OCI-LY3 (cell line): ENCODE measurements at regions not wholly inside any gene's neighbourhood (a gene's known extent, or its start where the extent isn't known, plus 50 kb on each side); places are given as distances from the start of the nearest gene placed in this dataset.

Experiments
- H2AFZ ChIP-seq: fragments of 200-600, 300-600 bp; shearing (Covaris generic); 2 replicates; pipeline ENCODE4 v1.6.0; 2014; ENCODE audit warnings: antibody characterized with exemption, low read depth, low read length
- H3K27ac ChIP-seq: fragments of 200-600, 300-600 bp; sonication (generic); 2 replicates; pipeline ENCODE4 v1.5.1; 2014; ENCODE audit warnings: mild to moderate bottlenecking, low read length, moderate library complexity, mixed read lengths
- H3K27me3 ChIP-seq: fragments of 200-600, 300-600 bp; sonication (generic); 2 replicates; pipeline ENCODE4 v1.6.1; 2014; ENCODE audit warnings: low read depth, low read length, mixed read lengths
- H3K36me3 ChIP-seq: fragments of 200-600, 300-600 bp; sonication (generic); replicated peaks from 2 replicates; pipeline ENCODE3; 2014; ENCODE audit warnings: low read depth, low read length, mixed read lengths
- H3K4me1 ChIP-seq: fragments of 300-600, 200-600 bp; sonication (generic); 2 replicates; pipeline ENCODE4 v1.6.1; 2014; ENCODE audit warnings: low read length, mixed read lengths
- H3K4me2 ChIP-seq: fragments of 200-600, 300-600 bp; sonication (generic); 2 replicates; pipeline ENCODE4 v1.6.1; 2014; ENCODE audit warnings: low read length, mixed read lengths
- H3K4me3 ChIP-seq: fragments of 300-600, 200-600 bp; sonication (generic); 2 replicates; pipeline ENCODE4 v1.5.1; 2014; ENCODE audit warnings: antibody characterized with exemption, mild to moderate bottlenecking, low read length, moderate library complexity
- H3K79me2 ChIP-seq: fragments of 300-600, 200-600 bp; shearing (Covaris generic); 2 replicates; pipeline ENCODE4 v1.6.1; 2014; ENCODE audit warnings: mild to moderate bottlenecking, low read length, mixed read lengths
- H3K9ac ChIP-seq: fragments of 300-600, 200-600 bp; shearing (Covaris generic); 2 replicates; pipeline ENCODE4 v1.6.0; 2014; ENCODE audit warnings: mild to moderate bottlenecking, low read length, moderate library complexity
- H3K9me3 ChIP-seq: fragments of 200-600, 300-600 bp; shearing (Covaris generic); 2 replicates; pipeline ENCODE4 v1.6.1; 2014; ENCODE audit warnings: low read length, mixed read lengths; ENCODE audit not compliant: insufficient read depth
- H4K20me1 ChIP-seq: fragments of 200-600, 300-600 bp; sonication (generic); 2 replicates; pipeline ENCODE4 v1.6.1; 2016; ENCODE audit warnings: low read length, mixed read lengths; ENCODE audit not compliant: insufficient read depth
- EZH2phosphoT487 ChIP-seq: fragments of 200-600 bp; shearing (Covaris generic); IDR thresholded peaks from 2 replicates; pipeline ENCODE4 v1.6.1; 2018; ENCODE audit warnings: antibody characterized with exemption, mixed run types, low read depth
- TF ChIP-seq, protein P1 (sequence below): fragments of 200-600, 300-600 bp; sonication (generic); IDR thresholded peaks from 2 replicates; pipeline ENCODE4 v1.5.1; 2014; ENCODE audit warnings: antibody characterized with exemption, low read length, low read depth

DNA sequence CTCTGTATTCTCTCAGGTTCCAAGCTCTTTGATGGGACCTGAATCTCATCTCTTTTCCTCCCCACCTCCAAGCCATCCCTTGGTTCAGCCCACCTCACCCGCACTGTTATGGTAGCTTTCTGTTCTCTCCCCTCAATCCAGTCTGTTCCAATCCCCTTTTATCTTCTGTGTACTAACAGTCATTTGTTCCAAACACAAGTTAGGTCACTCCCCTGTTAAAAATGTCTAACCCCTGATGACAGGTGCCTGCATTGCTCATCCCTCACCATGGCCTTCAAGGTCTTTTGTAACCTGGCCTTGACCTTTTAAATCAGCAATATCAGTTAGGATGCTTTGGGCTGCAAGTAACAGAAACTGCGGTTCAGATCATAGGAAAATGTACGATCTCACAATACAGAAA lies 74.8 kb downstream of the CYP26A1 start:
- Histone ChIP-seq H3K9me3 (no peaks in the 10 kb centered on the region), H4K20me1 (no peaks in the 10 kb centered on the region), H3K4me3 (no peak overlapping the region), H3K27me3 (no peaks in the 10 kb centered on the region), H3K79me2 (no peaks in the 10 kb centered on the region), H3K4me1 (no peaks in the 10 kb centered on the region), H3K27ac (no peak overlapping the region), H3K9ac (no peak overlapping the region), H3K36me3 (no peaks in the 10 kb centered on the region), H3K4me2 (no peak overlapping the region), H2AFZ (no peak overlapping the region)
- TF ChIP-seq, protein P1, sequence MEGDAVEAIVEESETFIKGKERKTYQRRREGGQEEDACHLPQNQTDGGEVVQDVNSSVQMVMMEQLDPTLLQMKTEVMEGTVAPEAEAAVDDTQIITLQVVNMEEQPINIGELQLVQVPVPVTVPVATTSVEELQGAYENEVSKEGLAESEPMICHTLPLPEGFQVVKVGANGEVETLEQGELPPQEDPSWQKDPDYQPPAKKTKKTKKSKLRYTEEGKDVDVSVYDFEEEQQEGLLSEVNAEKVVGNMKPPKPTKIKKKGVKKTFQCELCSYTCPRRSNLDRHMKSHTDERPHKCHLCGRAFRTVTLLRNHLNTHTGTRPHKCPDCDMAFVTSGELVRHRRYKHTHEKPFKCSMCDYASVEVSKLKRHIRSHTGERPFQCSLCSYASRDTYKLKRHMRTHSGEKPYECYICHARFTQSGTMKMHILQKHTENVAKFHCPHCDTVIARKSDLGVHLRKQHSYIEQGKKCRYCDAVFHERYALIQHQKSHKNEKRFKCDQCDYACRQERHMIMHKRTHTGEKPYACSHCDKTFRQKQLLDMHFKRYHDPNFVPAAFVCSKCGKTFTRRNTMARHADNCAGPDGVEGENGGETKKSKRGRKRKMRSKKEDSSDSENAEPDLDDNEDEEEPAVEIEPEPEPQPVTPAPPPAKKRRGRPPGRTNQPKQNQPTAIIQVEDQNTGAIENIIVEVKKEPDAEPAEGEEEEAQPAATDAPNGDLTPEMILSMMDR: no peak
- TF ChIP-seq EZH2phosphoT487: no peak

DNA sequence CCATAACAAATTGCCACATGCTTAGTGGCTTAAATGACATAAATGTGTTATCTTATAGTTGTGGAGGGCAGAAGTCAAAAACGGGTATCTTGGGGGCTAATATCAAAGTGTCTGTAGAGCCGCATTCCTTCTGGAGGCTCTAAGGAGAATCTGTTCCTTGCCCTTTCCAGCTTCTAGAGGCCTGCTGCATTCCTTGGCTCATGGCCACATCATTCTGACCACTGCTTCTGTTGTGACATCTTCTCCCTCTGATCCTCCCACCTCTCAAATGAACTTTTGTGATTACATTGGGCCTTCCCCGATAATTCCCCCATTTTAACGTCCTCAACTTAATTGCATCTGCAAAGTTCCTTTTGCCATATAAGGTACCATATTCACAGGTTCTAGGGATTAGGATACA lies 76.1 kb downstream of the CYP26A1 start:
- Histone ChIP-seq H4K20me1 (no peaks in the 10 kb centered on the region), H3K4me2 (no peak overlapping the region), H3K9ac (no peak overlapping the region)

DNA sequence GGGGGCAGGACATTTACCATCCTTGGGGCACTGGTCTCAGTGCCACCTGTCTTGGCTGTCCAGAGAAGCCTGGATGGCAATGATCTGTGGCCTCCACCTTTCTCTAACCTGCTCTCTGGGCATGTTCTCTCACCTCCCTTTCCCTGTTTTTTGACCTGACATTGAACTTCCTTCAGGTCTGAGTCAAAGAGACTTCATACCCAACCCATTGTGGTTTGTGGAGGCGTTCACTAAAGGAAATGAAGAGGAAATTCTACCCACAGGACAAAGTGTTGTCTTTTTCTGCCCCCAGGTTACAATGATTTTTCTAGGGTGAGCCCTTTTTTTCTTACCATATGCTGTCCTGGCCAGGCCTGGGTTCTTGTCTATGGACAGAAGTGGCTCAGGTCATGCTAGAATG lies 76.6 kb downstream of the CYP26A1 start:
- no peak overlapping the region for H3K4me2 ChIP-seq
- no peaks in the 10 kb centered on the region for H3K27me3 ChIP-seq
- H4K20me1 ChIP-seq: no peaks in the 10 kb centered on the region
- TF ChIP-seq, protein P1: no peak
- TF ChIP-seq EZH2phosphoT487: no peak
- no peak overlapping the region for H3K9ac ChIP-seq
- no peaks in the 10 kb centered on the region for H3K36me3 ChIP-seq
- no peak overlapping the region for H2AFZ ChIP-seq
- H3K9me3 ChIP-seq: no peaks in the 10 kb centered on the region
- no peaks in the 10 kb centered on the region for H3K4me1 ChIP-seq
- no peak overlapping the region for H3K27ac ChIP-seq
- H3K79me2 ChIP-seq: no peaks in the 10 kb centered on the region
- no peak overlapping the region for H3K4me3 ChIP-seq

More for the DNA sequence above, 76.1 kb downstream of the CYP26A1 start:
- no peak overlapping the region for H3K4me3 ChIP-seq
- H2AFZ ChIP-seq: no peak overlapping the region
- H3K36me3 ChIP-seq: no peaks in the 10 kb centered on the region
- H3K4me1 ChIP-seq: no peaks in the 10 kb centered on the region
- no peaks in the 10 kb centered on the region for H3K27me3 ChIP-seq
- TF ChIP-seq EZH2phosphoT487: no peak
- TF ChIP-seq, protein P1: no peak
- H3K79me2 ChIP-seq: no peaks in the 10 kb centered on the region
- H3K9me3 ChIP-seq: no peaks in the 10 kb centered on the region
- H3K27ac ChIP-seq: no peak overlapping the region

DNA sequence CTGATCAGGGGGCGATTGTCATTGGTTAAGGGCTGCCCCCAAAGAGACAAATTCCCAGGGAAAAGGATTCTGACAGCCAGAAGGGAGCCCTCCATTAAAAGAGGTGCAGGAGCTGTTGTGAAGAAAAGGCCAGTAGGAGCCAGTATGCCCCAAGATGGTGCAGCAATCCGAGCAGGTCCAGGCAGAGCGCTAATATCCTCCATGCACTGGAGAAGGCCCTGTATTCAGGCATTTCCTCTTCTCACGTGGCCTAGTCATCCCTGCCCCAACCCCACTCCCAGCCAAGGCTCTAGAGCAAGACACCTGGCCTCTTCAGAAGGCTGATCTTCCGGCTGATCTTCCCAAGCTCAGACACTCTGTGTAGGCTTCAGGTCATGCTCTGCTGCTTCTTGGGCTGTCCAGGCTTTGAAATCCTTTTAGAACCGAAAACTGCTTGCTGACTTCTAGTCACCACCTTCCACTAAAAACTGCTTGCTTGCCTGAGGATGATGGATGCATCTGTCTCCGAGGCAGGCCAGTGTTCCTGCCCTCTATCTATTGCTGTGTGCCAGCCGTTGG lies 77.4 kb downstream of the CYP26A1 start:
- H3K9me3 ChIP-seq: no peaks in the 10 kb centered on the region

More for the DNA sequence above, 77.4 kb downstream of the CYP26A1 start:
- Histone ChIP-seq H2AFZ (no peak overlapping the region), H3K9ac (no peak overlapping the region), H3K4me2 (no peak overlapping the region), H3K27me3 (no peaks in the 10 kb centered on the region), H3K36me3 (no peaks in the 10 kb centered on the region), H3K4me1 (no peaks in the 10 kb centered on the region), H3K4me3 (no peak overlapping the region), H3K79me2 (no peaks in the 10 kb centered on the region), H3K27ac (no peak overlapping the region), H4K20me1 (no peaks in the 10 kb centered on the region)
- no peak for TF ChIP-seq EZH2phosphoT487
- TF ChIP-seq, protein P1: no peak
